Smooth muscle cell (in vitro differentiated cells): ENCODE measurements at regions not wholly inside any gene's neighbourhood (a gene's known extent, or its start where the extent isn't known, plus 50 kb on each side); places are given as distances from the start of the nearest gene placed in this dataset.

Experiments
- DNase-seq: peaks from one replicate; lab custom pipeline; 2025; ENCODE audit not compliant: unreplicated experiment; lab: John Stamatoyannopoulos, UW
- H2AFZ ChIP-seq: fragments of 200-600 bp; sonication (generic); 2 replicates; pipeline ENCODE4 v1.6.0; 2016; ENCODE audit warnings: antibody characterized with exemption, low read depth, mild to moderate bottlenecking
- H3F3A ChIP-seq: fragments of 200-600 bp; sonication (generic); 2 replicates; pipeline ENCODE4 v1.6.0; 2017; ENCODE audit warnings: antibody characterized with exemption, low read depth
- H3K27ac ChIP-seq: fragments of 200-600 bp; sonication (generic); 2 replicates; pipeline ENCODE4 v1.5.1; 2016; ENCODE audit warnings: low read depth, mild to moderate bottlenecking
- H3K27me3 ChIP-seq: fragments of 200-600 bp; sonication (generic); 2 replicates; pipeline ENCODE4 v1.6.1; 2016; ENCODE audit warnings: low read depth, mild to moderate bottlenecking
- H3K36me3 ChIP-seq: fragments of 200-600 bp; sonication (generic); 2 replicates; pipeline ENCODE4 v1.5.1; 2016; ENCODE audit warnings: low read depth
- H3K4me1 ChIP-seq: fragments of 200-600 bp; sonication (generic); 2 replicates; pipeline ENCODE4 v1.5.1; 2016; ENCODE audit warnings: low read depth
- H3K4me2 ChIP-seq: fragments of 200-600 bp; sonication (generic); 2 replicates; pipeline ENCODE4 v1.6.0; 2016; ENCODE audit warnings: mild to moderate bottlenecking
- H3K4me3 ChIP-seq: fragments of 200-600 bp; sonication (generic); 2 replicates; pipeline ENCODE4 v1.5.1; 2016; ENCODE audit warnings: mild to moderate bottlenecking
- H3K79me2 ChIP-seq: fragments of 200-600 bp; sonication (generic); 2 replicates; pipeline ENCODE4 v1.6.0; 2016; ENCODE audit warnings: low read depth, mild to moderate bottlenecking
- H3K9ac ChIP-seq: fragments of 200-600 bp; sonication (generic); 2 replicates; pipeline ENCODE4 v1.6.0; 2016; ENCODE audit warnings: low read depth
- H3K9me3 ChIP-seq: fragments of 200-600 bp; sonication (generic); replicated peaks from 2 replicates; pipeline ENCODE4 v1.5.1; 2016; ENCODE audit warnings: low read depth
- H4K20me1 ChIP-seq: fragments of 200-600 bp; sonication (generic); 2 replicates; pipeline ENCODE4 v1.6.0; 2016; ENCODE audit warnings: low read depth
- CTCF ChIP-seq: fragments of 200-600 bp; sonication (generic); IDR thresholded peaks from 2 replicates; pipeline ENCODE4 v1.5.1; 2017; ENCODE audit warnings: borderline replicate concordance, mild to moderate bottlenecking, antibody characterized with exemption; ENCODE audit not compliant: insufficient read depth, poor library complexity, severe bottlenecking
- WGBS: methylation state at CpG from one replicate; pipeline ENCODE4 v1.1.7; 2016; ENCODE audit warnings: low lambda C conversion rate; 5-methylcytosine and 5-hydroxymethylcytosine counted together

DNA sequence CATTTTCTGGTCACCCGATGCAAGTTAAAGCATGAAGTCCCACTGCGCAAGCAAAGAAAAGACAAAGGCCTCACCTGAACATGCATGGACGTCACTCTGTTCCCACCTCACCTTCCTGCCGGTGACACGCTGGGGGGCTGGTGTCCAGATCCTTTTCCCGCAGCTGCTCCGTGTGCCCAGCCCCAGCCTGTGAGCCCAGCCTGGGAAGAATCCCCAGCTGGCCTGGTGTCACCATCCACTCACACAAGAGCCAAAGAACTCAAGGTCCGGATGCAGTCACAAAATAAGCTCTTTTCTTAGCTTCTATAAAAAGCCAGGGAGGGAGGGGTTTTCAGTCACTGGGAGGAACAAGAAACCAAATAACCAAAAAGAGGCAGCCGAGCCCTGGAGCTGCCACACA lies 249.9 kb downstream of the COL4A1 start:
- no peaks in the 10 kb centered on the region for H4K20me1 ChIP-seq
- H3K9me3 ChIP-seq, result no peaks in the 10 kb centered on the region
- H3K9ac ChIP-seq, result no peak overlapping the region
- H3K27me3 ChIP-seq, result no peaks in the 10 kb centered on the region
- H3K36me3 ChIP-seq, result no peaks in the 10 kb centered on the region
- no peaks in the 10 kb centered on the region for H3F3A ChIP-seq
- 94% methylated on average over 9 of the region's 9 CpGs for WGBS
- H3K27ac ChIP-seq, result no peak overlapping the region
- no peaks in the 10 kb centered on the region for H3K79me2 ChIP-seq
- no peak overlapping the region for H2AFZ ChIP-seq
- no peak for DNase-seq
- TF ChIP-seq CTCF, result no peak
- no peak overlapping the region for H3K4me3 ChIP-seq
- H3K4me2 ChIP-seq, result no peak overlapping the region
- no peaks in the 10 kb centered on the region for H3K4me1 ChIP-seq

DNA sequence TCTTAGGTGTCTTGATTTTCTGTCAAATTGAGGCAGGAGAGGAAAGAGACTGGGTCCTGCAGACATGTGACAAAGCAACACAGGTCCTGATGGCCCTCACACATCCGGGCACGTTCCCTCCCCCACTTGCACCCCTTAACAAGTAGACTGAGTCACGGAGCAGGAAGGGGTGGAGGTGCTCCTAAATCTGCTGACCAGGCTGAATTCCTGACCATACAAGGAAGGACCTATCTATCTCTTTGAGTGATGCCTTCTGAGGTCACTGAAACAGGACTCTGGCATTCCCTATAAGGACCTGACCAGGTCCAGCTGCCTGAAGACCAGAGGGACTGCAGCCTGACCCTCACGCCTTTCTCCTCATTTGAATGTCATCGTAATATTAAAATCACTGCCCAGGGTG lies 250.3 kb downstream of the COL4A1 start:
- 93% methylated on average over 5 of the region's 5 CpGs for WGBS

GRCh38 chr13:110055089-110055488 lies 251.9 kb downstream of the COL4A1 start:
- no peaks in the 10 kb centered on the region for H3K36me3 ChIP-seq
- no peaks in the 10 kb centered on the region for H3K79me2 ChIP-seq
- H3F3A ChIP-seq, result no peaks in the 10 kb centered on the region
- H3K4me2 ChIP-seq, result peak overlapping the region; percentile 43
- no peak overlapping the region for H2AFZ ChIP-seq
- H3K9me3 ChIP-seq, result no peaks in the 10 kb centered on the region
- no peak overlapping the region for H3K9ac ChIP-seq
- H3K27ac ChIP-seq, result no peak overlapping the region
- H3K27me3 ChIP-seq, result no peaks in the 10 kb centered on the region
- H3K4me1 ChIP-seq, result no peaks in the 10 kb centered on the region
- no peak for TF ChIP-seq CTCF
- no peaks in the 10 kb centered on the region for H4K20me1 ChIP-seq
- no peak for DNase-seq
- 63% methylated on average over 3 of the region's 3 CpGs for WGBS
- H3K4me3 ChIP-seq, result no peak overlapping the region

More for the DNA sequence above, 250.3 kb downstream of the COL4A1 start:
- Histone ChIP-seq H4K20me1 (no peaks in the 10 kb centered on the region), H3K79me2 (no peaks in the 10 kb centered on the region), H3K4me2 (no peak overlapping the region), H3K36me3 (no peaks in the 10 kb centered on the region), H3K4me3 (no peak overlapping the region), H3K9ac (no peak overlapping the region), H3K27me3 (no peaks in the 10 kb centered on the region), H3K4me1 (no peaks in the 10 kb centered on the region), H2AFZ (no peak overlapping the region), H3K9me3 (no peaks in the 10 kb centered on the region), H3F3A (no peaks in the 10 kb centered on the region), H3K27ac (no peak overlapping the region)
- TF ChIP-seq CTCF, result no peak
- DNase-seq, result no peak

DNA sequence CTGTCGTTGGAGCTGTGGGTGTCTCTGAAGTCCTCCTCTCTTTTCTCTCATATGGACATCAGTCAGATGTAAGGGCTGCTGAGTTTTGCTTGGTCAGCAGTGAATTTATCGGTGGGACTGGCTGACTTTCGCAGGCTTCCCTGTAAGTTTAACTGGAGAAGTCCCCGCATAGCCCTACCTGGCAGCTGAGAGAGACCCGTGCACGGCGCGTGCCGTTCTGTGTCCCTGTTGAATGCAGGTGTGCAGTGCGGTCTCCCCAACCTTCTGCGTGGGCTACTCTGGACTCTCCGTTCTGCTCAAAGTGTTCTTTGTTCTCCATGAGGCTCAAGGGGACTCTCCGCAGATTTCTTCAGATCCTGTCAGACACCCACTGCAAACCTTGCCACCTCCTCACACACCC lies 252.9 kb downstream of the COL4A1 start:
- 97% methylated on average over 13 of the region's 13 CpGs for WGBS

More for the DNA sequence above, 252.9 kb downstream of the COL4A1 start:
- Histone ChIP-seq H3K4me1 (no peaks in the 10 kb centered on the region), H2AFZ (no peak overlapping the region), H3K4me3 (no peak overlapping the region), H3K36me3 (no peaks in the 10 kb centered on the region), H3K79me2 (no peaks in the 10 kb centered on the region), H3K9me3 (no peaks in the 10 kb centered on the region), H3K4me2 (no peak overlapping the region), H3F3A (no peaks in the 10 kb centered on the region), H4K20me1 (no peaks in the 10 kb centered on the region), H3K9ac (no peak overlapping the region), H3K27me3 (no peaks in the 10 kb centered on the region), H3K27ac (no peak overlapping the region)
- no peak for TF ChIP-seq CTCF
- no peak for DNase-seq
